ENCODE measurements at regions not wholly inside any gene's neighbourhood (a gene's known extent, or its start where the extent isn't known, plus 50 kb on each side); places are given as distances from the start of the nearest gene placed in this dataset.

DNA sequence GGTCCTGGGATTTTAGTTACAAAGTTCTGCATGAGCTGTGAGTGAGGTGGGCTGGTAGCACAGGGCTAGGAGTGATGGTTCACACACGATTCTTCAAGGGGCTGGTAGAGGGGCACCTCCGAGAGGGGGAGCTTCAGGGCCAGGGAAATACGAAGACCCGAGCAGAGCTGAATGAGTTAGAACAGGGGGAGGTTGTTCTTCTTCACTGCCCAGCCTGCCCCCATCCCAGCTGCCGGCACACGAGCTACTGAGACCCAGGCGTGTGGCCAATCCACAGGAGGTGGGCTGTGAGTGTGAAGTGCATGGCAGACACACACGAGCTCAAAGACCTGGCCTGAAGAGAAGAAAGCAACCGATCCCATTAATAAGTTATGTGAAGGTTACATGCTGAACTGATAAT, 256.2 kb upstream of the ZNF32 start:
- no peak overlapping the region for H3K56ac ChIP-seq (replicated peaks; ENCODE audit: insufficient read length, low read depth, low read length)
- H3K4me3 ChIP-seq (ENCODE audit: extremely low read depth in 1 of 4, insufficient read depth in 2 of 4, low read depth in 3 of 4, low read length in 4 of 4), result no peak overlapping the region
- H3K9ac ChIP-seq (replicated peaks in 1 of 4; ENCODE audit: extremely low read depth in 1 of 4, low read depth in 3 of 4, low read length in 3 of 4), result no peak overlapping the region
- no peak overlapping the region for H3K4me2 ChIP-seq (ENCODE audit: insufficient read depth in 1 of 2, low read depth in 2 of 2, low read length in 2 of 2)
- H3K9me3 ChIP-seq (ENCODE audit: insufficient read depth in 2 of 2, low read depth in 1 of 2, low read length in 1 of 2), result no peaks in the 10 kb centered on the region
- no peaks in the 10 kb centered on the region for H3K79me1 ChIP-seq (ENCODE audit: low read depth, low read length)
- no peak for DNase-seq (ENCODE audit: low read depth in 1 of 2, low spot score in 2 of 2)
- no peaks in the 10 kb centered on the region for H3K79me2 ChIP-seq (ENCODE audit: control insufficient read depth in 1 of 2, insufficient read depth in 2 of 2, low read length in 2 of 2)
- CTCF ChIA-PET (ENCODE audit: partially characterized antibody), result interaction anchor here (0.9 to 3.4 kb wide), 10 partner anchors 9 to 1017 kb away, joined by 3 to 14 read pairs (median 4); no protein-coding TSS in a partner anchor
- H3K23ac ChIP-seq (ENCODE audit: insufficient read length), result no peak overlapping the region
- WGBS, 2 experiments (ENCODE audit: extremely low coverage in 1 of 2, insufficient coverage in 1 of 2, insufficient read length in 1 of 2, insufficient replicate concordance in 2 of 2, low coverage in 1 of 2, low lambda C conversion rate in 2 of 2, missing lambda C conversion rate in 1 of 2), result 92% methylated on average over 9 of the region's 9 CpGs; no CpG with 5 or more reads in 1 of the 2 experiments
- no peak overlapping the region for H3K4ac ChIP-seq (replicated peaks; ENCODE audit: insufficient read length, low read depth, low read length)
- POLR2A ChIA-PET (ENCODE audit: partially characterized antibody), result interaction anchor here (1.1 to 1.4 kb wide), 2 partner anchors 9 to 19 kb away, joined by 3 read pairs; no protein-coding TSS in a partner anchor
- no peaks in the 10 kb centered on the region for H3K23me2 ChIP-seq (ENCODE audit: low read depth, low read length)
- FAIRE-seq, result no peak
- H2AK5ac ChIP-seq (ENCODE audit: low read depth, low read length), result no peak overlapping the region
- no peak overlapping the region for H2AFZ ChIP-seq (ENCODE audit: low read length)
- no peak overlapping the region for H3K18ac ChIP-seq (ENCODE audit: extremely low read depth, low read length)
- H4K5ac ChIP-seq (ENCODE audit: insufficient read length, low read depth, low read length), result no peak overlapping the region
- H4K20me1 ChIP-seq (replicated peaks in 1 of 2; ENCODE audit: control insufficient read depth in 1 of 2, insufficient read depth in 2 of 2, low read length in 2 of 2), result no peaks in the 10 kb centered on the region
- H4K8ac ChIP-seq (ENCODE audit: extremely low read depth, insufficient read depth, low read length), result no peak overlapping the region
- peak; percentile 14 to 17; a peak in 1 of 4 replicates for TF ChIP-seq RAD21 (IDR thresholded peaks at IDR 0.05 in 1 of 2, conservative IDR thresholded peaks at IDR 0.05 in 1 of 2; ENCODE audit: low read depth in 2 of 2, low read length in 2 of 2)
- TF ChIP-seq SRF (IDR thresholded peaks at IDR 0.05; ENCODE audit: low read depth, low read length), result no peak
- H3K36me3 ChIP-seq (ENCODE audit: control insufficient read depth in 2 of 4, insufficient read depth in 4 of 4, low read length in 3 of 4), result no peaks in the 10 kb centered on the region
- no peak overlapping the region for H2BK15ac ChIP-seq (ENCODE audit: low read length)
- H2BK20ac ChIP-seq (ENCODE audit: low read length), result no peak overlapping the region
- H4K91ac ChIP-seq (replicated peaks; ENCODE audit: insufficient read length, low read length), result no peak overlapping the region
- H2BK12ac ChIP-seq (ENCODE audit: low read depth, low read length), result no peak overlapping the region
- H2BK120ac ChIP-seq (replicated peaks; ENCODE audit: low read depth, low read length), result no peak overlapping the region
- no peak overlapping the region for H3K27ac ChIP-seq (ENCODE audit: low read depth, low read length)
- H2BK5ac ChIP-seq (ENCODE audit: low read depth, low read length), result no peak overlapping the region
- no peak overlapping the region for H3K14ac ChIP-seq (ENCODE audit: insufficient read length)
- no peaks in the 10 kb centered on the region for H3K27me3 ChIP-seq (replicated peaks in 1 of 4; ENCODE audit: control insufficient read depth in 3 of 4, extremely low read depth in 1 of 4, insufficient read depth in 3 of 4, low read length in 3 of 4)
- H3K4me1 ChIP-seq (replicated peaks in 1 of 4; ENCODE audit: control insufficient read depth in 3 of 4, insufficient read depth in 4 of 4, low read length in 3 of 4), result no peaks in the 10 kb centered on the region

Measured in H1 (cell line).